ENCODE measurements at regions not wholly inside any gene's neighbourhood (a gene's known extent, or its start where the extent isn't known, plus 50 kb on each side); places are given as distances from the start of the nearest gene placed in this dataset.

DNA sequence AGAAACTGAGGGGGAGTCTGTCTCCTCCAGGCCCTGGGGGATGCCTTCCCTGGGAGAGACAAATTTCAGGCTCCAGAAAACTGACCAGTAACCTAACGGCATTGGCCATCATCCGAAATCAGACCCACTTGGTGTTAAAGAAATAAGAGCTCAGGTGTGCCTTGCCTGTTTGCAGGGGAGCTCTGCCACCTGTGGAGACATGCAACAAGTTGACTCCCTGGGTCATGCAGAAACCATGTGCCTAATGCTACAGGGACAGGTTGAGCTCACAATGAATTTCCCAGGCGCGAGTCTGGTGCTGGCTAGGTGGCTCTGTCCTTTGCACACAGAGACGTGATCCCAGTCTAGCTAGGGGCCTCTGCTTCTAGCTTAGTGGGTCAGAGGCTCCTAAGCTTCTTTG lies 95.8 kb upstream of the KIT start:
- Histone ChIP-seq H4K20me1 (ENCODE audit: control insufficient read depth, insufficient read depth, low read length, poor library complexity, severe bottlenecking) (no peaks in the 10 kb centered on the region), H3K36me3 (replicated peaks in 1 of 2; ENCODE audit: control extremely low read depth in 1 of 2, control insufficient read depth in 1 of 2, extremely low read depth in 1 of 2, insufficient read depth in 2 of 2, low read length in 1 of 2) (no peaks in the 10 kb centered on the region), H2AFZ (ENCODE audit: insufficient read depth, low read depth, low read length, poor library complexity, severe bottlenecking) (no peak overlapping the region), H3K27me3 (replicated peaks in 1 of 4; ENCODE audit: control extremely low read depth in 1 of 4, control insufficient read depth in 3 of 4, insufficient read depth in 4 of 4, low read length in 3 of 4) (no peaks in the 10 kb centered on the region), H3K4me2 (replicated peaks; ENCODE audit: low read depth, low read length, poor library complexity, severe bottlenecking) (no peak overlapping the region), H3K4me3 (ENCODE audit: control extremely low read depth in 1 of 5, extremely low read depth in 1 of 5, insufficient read depth in 1 of 5, low read depth in 2 of 5, low read length in 4 of 5) (no peak overlapping the region), H3K9me3 (ENCODE audit: control extremely low read depth in 1 of 3, control insufficient read depth in 2 of 3, insufficient read depth in 1 of 3, low read length in 2 of 3) (no peaks in the 10 kb centered on the region), H3K27ac (ENCODE audit: low read length in 2 of 2) (no peak overlapping the region), H3K79me2 (ENCODE audit: control insufficient read depth, insufficient read depth, low read length) (no peaks in the 10 kb centered on the region), H3K9ac (ENCODE audit: low read length) (no peak overlapping the region), H3K4me1 (ENCODE audit: control insufficient read depth in 2 of 2, insufficient read depth in 2 of 2, low read length in 2 of 2) (no peaks in the 10 kb centered on the region)
- ChIA-PET POLR2A (no interaction called here), CTCF (no interaction called here)
- Mint-ChIP-seq H3K4me1 (no peaks in the 10 kb centered on the region), H3K27me3 (no peaks in the 10 kb centered on the region), H3K4me3 (no peak overlapping the region), H3K27ac (no peak overlapping the region), H3K9me3 (ENCODE audit: insufficient read depth) (no peaks in the 10 kb centered on the region)
- no peak for ATAC-seq (ENCODE audit: low read depth)
- TF ChIP-seq EZH2 (IDR thresholded peaks at IDR 0.05; ENCODE audit: borderline replicate concordance, insufficient read depth, low read depth, low read length, poor library complexity, severe bottlenecking) = no peak
- no peak for TF ChIP-seq CTCF (IDR thresholded peaks at IDR 0.05)
- 89% methylated on average over 4 of the region's 5 CpGs for WGBS (ENCODE audit: insufficient coverage)
- intact Hi-C loops (cut with micrococcal nuclease) = no loop called here
- no peak for DNase-seq

GRCh38 chr4:54566608-54567007 lies 91.1 kb upstream of the KIT start:
- POLR2A ChIA-PET = no interaction called here
- Histone ChIP-seq H3K27me3 (replicated peaks in 1 of 4; ENCODE audit: control extremely low read depth in 1 of 4, control insufficient read depth in 3 of 4, insufficient read depth in 4 of 4, low read length in 3 of 4) (no peaks in the 10 kb centered on the region), H3K27ac (ENCODE audit: low read length in 2 of 2) (no peak overlapping the region), H3K4me2 (replicated peaks; ENCODE audit: low read depth, low read length, poor library complexity, severe bottlenecking) (no peak overlapping the region), H4K20me1 (ENCODE audit: control insufficient read depth, insufficient read depth, low read length, poor library complexity, severe bottlenecking) (no peaks in the 10 kb centered on the region), H3K36me3 (replicated peaks in 1 of 2; ENCODE audit: control extremely low read depth in 1 of 2, control insufficient read depth in 1 of 2, extremely low read depth in 1 of 2, insufficient read depth in 2 of 2, low read length in 1 of 2) (no peaks in the 10 kb centered on the region), H3K79me2 (ENCODE audit: control insufficient read depth, insufficient read depth, low read length) (no peaks in the 10 kb centered on the region), H2AFZ (ENCODE audit: insufficient read depth, low read depth, low read length, poor library complexity, severe bottlenecking) (no peak overlapping the region), H3K9me3 (ENCODE audit: control extremely low read depth in 1 of 3, control insufficient read depth in 2 of 3, insufficient read depth in 1 of 3, low read length in 2 of 3) (no peaks in the 10 kb centered on the region), H3K4me1 (ENCODE audit: control insufficient read depth in 2 of 2, insufficient read depth in 2 of 2, low read length in 2 of 2) (no peaks in the 10 kb centered on the region), H3K4me3 (ENCODE audit: control extremely low read depth in 1 of 5, extremely low read depth in 1 of 5, insufficient read depth in 1 of 5, low read depth in 2 of 5, low read length in 4 of 5) (no peak overlapping the region), H3K9ac (ENCODE audit: low read length) (no peak overlapping the region)
- TF ChIP-seq CTCF (IDR thresholded peaks at IDR 0.05) = no peak
- no peak for TF ChIP-seq EZH2 (IDR thresholded peaks at IDR 0.05; ENCODE audit: borderline replicate concordance, insufficient read depth, low read depth, low read length, poor library complexity, severe bottlenecking)
- CTCF ChIA-PET = no interaction called here
- Mint-ChIP-seq H3K9me3 (ENCODE audit: insufficient read depth) (no peaks in the 10 kb centered on the region), H3K4me1 (no peaks in the 10 kb centered on the region), H3K27ac (no peak overlapping the region), H3K4me3 (no peak overlapping the region), H3K27me3 (no peaks in the 10 kb centered on the region)
- intact Hi-C loops (cut with micrococcal nuclease) = no loop called here
- ATAC-seq (ENCODE audit: low read depth) (no peak), DNase-seq (no peak)
- 47% methylated on average over 5 of the region's 5 CpGs for WGBS (ENCODE audit: insufficient coverage)

Data from B cell (primary cell).